Natural killer cell (primary cell): ENCODE measurements at regions not wholly inside any gene's neighbourhood (a gene's known extent, or its start where the extent isn't known, plus 50 kb on each side); places are given as distances from the start of the nearest gene placed in this dataset.
"Not testable (repeated sequence)": the region's sequence is repeated elsewhere in the genome, so short reads cannot be mapped to it uniquely, and the experiment has no call there.

Source experiments
- ATAC-seq, 3 donors: fragments of 150-1000 bp in 2 of 3; fragments of 200-7000 bp in 1 of 3; cut with Tn5 transposase; 1 replicate in 1 of 3; 2 replicates in 2 of 3; pipeline ENCODE4 v1.10.0; 2021; ENCODE audit warnings: mild to moderate bottlenecking in 2 of 3, moderate library complexity in 2 of 3
- DNase-seq, 2 donors: peaks; one replicate each; pipeline versions ENCODE4 v3.0.0 to v3.0.0-alpha.2; 2013 to 2021; ENCODE audit warnings: mixed read lengths in 1 of 2
- H3K27ac ChIP-seq: one replicate; pipeline ENCODE4 v1.5.1; 2013; ENCODE audit warnings: mild to moderate bottlenecking, low read length
- H3K27me3 ChIP-seq: one replicate; pipeline ENCODE4 v1.6.1; 2013; ENCODE audit warnings: low read length; ENCODE audit not compliant: control insufficient read depth, insufficient read depth
- H3K36me3 ChIP-seq: one replicate; pipeline ENCODE4 v1.6.1; 2013; ENCODE audit warnings: low read length; ENCODE audit not compliant: control insufficient read depth, insufficient read depth
- H3K4me1 ChIP-seq: one replicate; pipeline ENCODE4 v1.6.1; 2013; ENCODE audit warnings: low read length; ENCODE audit not compliant: control insufficient read depth, insufficient read depth
- H3K4me3 ChIP-seq: one replicate; pipeline ENCODE4 v1.5.1; 2013; ENCODE audit warnings: low read length
- H3K9me3 ChIP-seq: one replicate; pipeline ENCODE4 v1.6.1; 2013; ENCODE audit warnings: low read length; ENCODE audit not compliant: control insufficient read depth, insufficient read depth
- H3K27ac Mint-ChIP-seq, 2 donors: one replicate each; pipeline ENCODE4 v1.8.0; 2022; ENCODE audit warnings: mild to moderate bottlenecking in 2 of 2, mixed read lengths in 2 of 2, moderate library complexity in 1 of 2
- H3K27me3 Mint-ChIP-seq, 2 donors: one replicate each; pipeline ENCODE4 v1.8.0; 2022; ENCODE audit warnings: low read depth in 2 of 2, mixed read lengths in 2 of 2
- H3K36me3 Mint-ChIP-seq: one replicate; pipeline ENCODE4 v1.8.0; 2022; ENCODE audit warnings: mixed read lengths
- H3K4me1 Mint-ChIP-seq, 2 donors: one replicate each; pipeline ENCODE4 v1.8.0; 2022; ENCODE audit warnings: mixed read lengths in 2 of 2
- H3K4me3 Mint-ChIP-seq: one replicate; pipeline ENCODE4 v1.8.0; 2022; ENCODE audit warnings: mild to moderate bottlenecking, moderate library complexity, mixed read lengths
- H3K9me3 Mint-ChIP-seq, 2 donors: one replicate each; pipeline ENCODE4 v1.8.0; 2022; ENCODE audit warnings: mixed read lengths in 2 of 2
- WGBS: methylation state at CpG from one replicate; pipeline ENCODE4 v1.1.7; 2013; ENCODE audit warnings: missing lambda C conversion rate; ENCODE audit not compliant: insufficient coverage; 5-methylcytosine and 5-hydroxymethylcytosine counted together
- intact Hi-C: fragments of 100-400 bp; cut with micrococcal nuclease; formaldehyde crosslinking; loops from one replicate; pipeline ENCODE4 v1.14.2; 2022
- TF ChIP-seq, protein P1 (sequence below): fragments of 200-600 bp; IDR thresholded peaks from one replicate; pipeline ENCODE4 v1.8.0; 2022; ENCODE audit warnings: antibody characterized with exemption

DNA sequence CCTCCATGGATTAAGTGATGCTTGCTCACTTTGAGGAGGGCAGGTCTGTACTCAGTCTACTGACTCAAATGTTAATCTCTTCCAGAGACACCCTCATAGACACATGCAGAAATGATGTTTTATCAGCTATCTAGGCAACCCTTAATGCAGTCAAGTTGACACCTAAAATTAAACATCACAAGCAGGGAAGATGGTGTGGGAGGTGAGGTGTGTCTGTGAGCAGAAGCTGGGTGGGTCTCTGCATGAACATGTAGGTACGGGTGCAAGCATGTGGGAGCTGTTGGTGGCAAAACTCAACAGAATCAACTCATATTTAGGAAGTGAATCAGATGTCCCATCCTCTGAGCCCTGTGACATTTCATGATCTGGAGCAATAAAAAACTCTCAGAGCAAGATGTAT, 249.2 kb upstream of the SGCG start:
- no peaks in the 10 kb centered on the region for H3K4me1 Mint-ChIP-seq
- H3K36me3 Mint-ChIP-seq: no peaks in the 10 kb centered on the region
- no peak for ATAC-seq

DNA sequence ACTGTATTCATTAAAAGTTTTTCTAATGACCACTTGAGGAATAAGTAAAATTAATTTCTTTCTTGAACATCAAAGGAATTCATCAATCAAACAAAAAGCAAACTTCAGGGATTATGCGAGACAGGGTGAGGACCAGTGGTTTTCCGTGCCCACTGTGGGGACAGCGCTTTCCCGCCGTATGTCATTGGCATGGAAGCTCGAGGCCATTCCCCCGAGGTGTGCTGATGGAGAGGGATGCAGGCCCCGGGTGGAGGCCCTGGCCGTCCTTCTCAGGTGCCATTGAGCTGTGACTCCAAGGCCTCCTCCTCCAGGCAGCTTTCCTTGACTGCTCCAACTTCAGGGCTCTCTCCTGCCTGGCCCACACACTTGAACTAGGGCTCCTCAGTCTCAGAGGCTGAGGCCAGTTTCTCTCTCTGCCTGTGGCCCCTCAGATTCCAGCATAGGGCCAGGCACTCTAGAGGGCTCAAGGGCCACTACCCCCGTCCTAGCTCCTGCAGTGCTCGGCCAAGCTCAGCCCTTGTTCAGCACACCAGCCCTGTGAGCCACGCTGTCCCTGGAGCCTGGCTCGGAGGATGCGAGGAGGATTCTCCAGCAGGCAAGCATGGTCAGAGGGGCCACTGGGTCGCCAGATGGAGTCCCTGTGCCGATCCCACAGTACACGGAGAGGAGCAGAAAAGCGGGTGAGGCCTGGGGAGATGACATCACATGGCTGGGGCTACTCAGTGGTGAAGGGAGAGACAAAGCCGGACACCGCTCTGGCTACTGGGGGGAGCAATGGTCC, 248.0 kb upstream of the SGCG start:
- H3K27me3 ChIP-seq, H3K36me3 Mint-ChIP-seq, H3K27ac Mint-ChIP-seq, ATAC-seq, DNase-seq, H3K4me3 Mint-ChIP-seq, intact Hi-C loops, H3K4me1 Mint-ChIP-seq, H3K36me3 ChIP-seq, H3K4me3 ChIP-seq, H3K27ac ChIP-seq, H3K9me3 ChIP-seq, H3K4me1 ChIP-seq, H3K9me3 Mint-ChIP-seq, H3K27me3 Mint-ChIP-seq: not testable (repeated sequence)
- WGBS: 89% methylated on average over 19 of the region's 20 CpGs

More for the DNA sequence above, 249.2 kb upstream of the SGCG start:
- Histone ChIP-seq H3K4me1 (peaks cover 4% of the 10 kb centered on the region), H3K36me3 (no peaks in the 10 kb centered on the region), H3K4me3 (no peak overlapping the region), H3K27me3 (no peaks in the 10 kb centered on the region), H3K27ac (no peak overlapping the region), H3K9me3 (no peaks in the 10 kb centered on the region)
- TF ChIP-seq, protein P1, sequence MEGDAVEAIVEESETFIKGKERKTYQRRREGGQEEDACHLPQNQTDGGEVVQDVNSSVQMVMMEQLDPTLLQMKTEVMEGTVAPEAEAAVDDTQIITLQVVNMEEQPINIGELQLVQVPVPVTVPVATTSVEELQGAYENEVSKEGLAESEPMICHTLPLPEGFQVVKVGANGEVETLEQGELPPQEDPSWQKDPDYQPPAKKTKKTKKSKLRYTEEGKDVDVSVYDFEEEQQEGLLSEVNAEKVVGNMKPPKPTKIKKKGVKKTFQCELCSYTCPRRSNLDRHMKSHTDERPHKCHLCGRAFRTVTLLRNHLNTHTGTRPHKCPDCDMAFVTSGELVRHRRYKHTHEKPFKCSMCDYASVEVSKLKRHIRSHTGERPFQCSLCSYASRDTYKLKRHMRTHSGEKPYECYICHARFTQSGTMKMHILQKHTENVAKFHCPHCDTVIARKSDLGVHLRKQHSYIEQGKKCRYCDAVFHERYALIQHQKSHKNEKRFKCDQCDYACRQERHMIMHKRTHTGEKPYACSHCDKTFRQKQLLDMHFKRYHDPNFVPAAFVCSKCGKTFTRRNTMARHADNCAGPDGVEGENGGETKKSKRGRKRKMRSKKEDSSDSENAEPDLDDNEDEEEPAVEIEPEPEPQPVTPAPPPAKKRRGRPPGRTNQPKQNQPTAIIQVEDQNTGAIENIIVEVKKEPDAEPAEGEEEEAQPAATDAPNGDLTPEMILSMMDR: no peak
- Mint-ChIP-seq H3K4me3 (no peak overlapping the region), H3K27me3 (peaks cover 12 to 14% of the 10 kb centered on the region in 2 donors), H3K9me3 (no peaks in the 10 kb centered on the region), H3K27ac (no peak overlapping the region)
- intact Hi-C loops: no loop called here
- 88% methylated on average over 1 of the region's 1 CpG for WGBS
- no peak for DNase-seq

DNA sequence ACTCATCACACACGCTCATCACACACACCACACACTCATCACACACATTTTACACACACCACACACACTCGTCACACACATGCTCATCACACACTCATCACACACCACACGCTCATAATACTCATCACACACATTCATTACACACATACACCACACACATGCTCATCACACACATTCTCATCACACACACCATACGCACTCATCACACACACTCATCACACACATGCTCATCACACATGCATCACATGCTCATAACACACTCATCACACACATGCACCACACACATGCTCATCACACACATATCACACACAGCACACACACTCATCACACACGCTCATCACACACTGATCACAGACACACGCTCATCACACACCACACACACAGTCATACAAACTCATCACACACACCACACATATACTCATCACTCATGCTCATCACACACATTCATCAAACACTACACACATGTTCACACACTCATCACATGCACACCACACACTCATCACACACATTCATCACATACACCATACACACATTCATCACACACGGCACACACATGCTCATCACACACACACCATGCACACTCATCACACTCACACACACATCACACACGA, 247.1 kb upstream of the SGCG start:
- Histone ChIP-seq H3K27me3 (no peaks in the 10 kb centered on the region), H3K36me3 (no peaks in the 10 kb centered on the region), H3K9me3 (no peaks in the 10 kb centered on the region), H3K4me1 (no peaks in the 10 kb centered on the region), H3K27ac (no peak overlapping the region), H3K4me3 (no peak overlapping the region)
- TF ChIP-seq, protein P1: no peak
- ATAC-seq: peak in 1 of 3 donors; percentile 8
- intact Hi-C loops: no loop called here
- DNase-seq: no peak
- H3K9me3 Mint-ChIP-seq: no peaks in the 10 kb centered on the region
- no peak overlapping the region for H3K27ac Mint-ChIP-seq
- H3K27me3 Mint-ChIP-seq: peaks cover 0 to 4% of the 10 kb centered on the region in 2 donors
- no peaks in the 10 kb centered on the region for H3K36me3 Mint-ChIP-seq
- H3K4me1 Mint-ChIP-seq: no peaks in the 10 kb centered on the region
- WGBS: 86% methylated on average over 8 of the region's 8 CpGs
- H3K4me3 Mint-ChIP-seq: no peak overlapping the region

DNA sequence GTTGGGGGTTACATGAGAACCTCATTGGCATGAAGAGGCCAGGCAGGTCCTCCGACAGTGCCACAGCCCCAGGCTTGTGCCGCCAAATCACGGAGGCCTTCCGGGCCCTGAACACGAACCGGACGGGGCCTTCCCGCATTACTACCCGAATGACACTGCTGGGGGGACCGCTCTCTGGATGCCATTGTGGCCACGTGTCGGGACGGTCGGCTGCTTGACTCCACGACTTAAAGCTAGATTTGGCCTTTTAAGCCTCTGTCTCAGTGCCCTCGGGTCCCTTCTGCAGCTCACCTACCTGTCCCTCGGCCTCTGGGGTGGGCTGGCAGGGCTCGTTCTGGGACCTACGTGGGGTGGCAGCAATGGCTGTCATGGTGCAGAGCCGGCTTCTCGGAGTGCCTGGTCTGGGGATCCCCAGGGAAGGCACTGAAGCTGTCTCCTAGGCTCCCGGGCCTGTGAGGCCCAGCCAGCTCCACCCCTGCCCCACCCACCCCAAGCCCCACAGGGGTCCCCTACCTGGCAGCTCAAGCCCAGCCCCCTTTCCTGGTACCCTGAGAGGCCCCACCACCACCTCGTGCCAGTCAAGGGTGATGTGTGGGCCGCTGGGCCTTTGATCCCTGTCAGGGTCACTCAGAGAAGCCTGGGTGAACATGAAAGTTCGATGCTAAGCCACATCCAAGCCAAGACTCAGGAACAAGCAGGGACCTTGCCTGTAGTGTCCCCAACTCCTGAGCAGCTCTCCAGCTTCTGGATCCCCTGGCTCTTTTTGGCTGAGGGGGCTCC, 245.8 kb upstream of the SGCG start:
- DNase-seq: no peak
- Mint-ChIP-seq H3K27ac (no peak overlapping the region), H3K27me3 (peaks cover 0 to 3% of the 10 kb centered on the region in 2 donors)

More for the DNA sequence above, 245.8 kb upstream of the SGCG start:
- intact Hi-C loops: no loop called here
- no peak overlapping the region for H3K4me3 ChIP-seq
- no peaks in the 10 kb centered on the region for H3K4me1 Mint-ChIP-seq
- no peaks in the 10 kb centered on the region for H3K27me3 ChIP-seq
- ATAC-seq: no peak
- no peaks in the 10 kb centered on the region for H3K36me3 Mint-ChIP-seq
- TF ChIP-seq, protein P1: no peak
- no peaks in the 10 kb centered on the region for H3K36me3 ChIP-seq
- H3K9me3 Mint-ChIP-seq: no peaks in the 10 kb centered on the region
- no peaks in the 10 kb centered on the region for H3K4me1 ChIP-seq
- WGBS: 94% methylated on average over 25 of the region's 25 CpGs
- H3K27ac ChIP-seq: no peak overlapping the region
- no peak overlapping the region for H3K4me3 Mint-ChIP-seq
- H3K9me3 ChIP-seq: no peaks in the 10 kb centered on the region
